Peyer's patch (tissue), 4 donors: ENCODE measurements at regions not wholly inside any gene's neighbourhood (a gene's known extent, or its start where the extent isn't known, plus 50 kb on each side); places are given as distances from the start of the nearest gene placed in this dataset.

Experiments
- DNase-seq, 3 donors: peaks; one replicate each; pipeline ENCODE4 v3.0.0-alpha.2; 2017 to 2019
- H3K27ac ChIP-seq, 4 donors: fragments of 200-600 bp; sonication (generic); one replicate each; pipeline ENCODE4 v1.5.1; 2016 to 2019
- H3K27me3 ChIP-seq, 2 donors: fragments of 200-600 bp; sonication (generic); one replicate each; pipeline ENCODE4 v1.5.1; 2019
- H3K36me3 ChIP-seq, 3 donors: fragments of 200-600 bp; sonication (generic); one replicate each; pipeline ENCODE4 v1.5.1; 2016 to 2019
- H3K4me1 ChIP-seq, 4 donors: fragments of 200-600 bp; sonication (generic); one replicate each; pipeline ENCODE4 v1.5.1; 2016 to 2019
- H3K4me3 ChIP-seq, 4 donors: fragments of 200-600 bp; sonication (generic); 1 replicate in 3 of 4; 2 replicates in 1 of 4; pipeline ENCODE4 v1.5.1; 2016 to 2019; ENCODE audit warnings: mild to moderate bottlenecking in 1 of 4
- H3K9me3 ChIP-seq, 4 donors: fragments of 200-600 bp; sonication (generic); one replicate each; pipeline ENCODE4 v1.5.1; 2016 to 2019; ENCODE audit warnings: mild to moderate bottlenecking in 1 of 4
- POLR2A ChIP-seq, 2 donors: fragments of 450-650 bp; IDR thresholded peaks; one replicate each; pipeline ENCODE4 v1.5.1; 2017; ENCODE audit warnings: antibody characterized with exemption in 2 of 2, mild to moderate bottlenecking in 2 of 2, moderate library complexity in 2 of 2
- TF ChIP-seq, protein P1 (sequence below), 6 experiments: fragments of 450-650 bp in 4 of 6; fragments of 200-600 bp in 2 of 6; sonication (generic) in 1 of 6; IDR thresholded peaks; one replicate each; pipeline ENCODE4 v1.5.1; 2017 to 2019; ENCODE audit warnings: antibody characterized with exemption in 6 of 6, mild to moderate bottlenecking in 3 of 6, moderate library complexity in 1 of 6

- Histone ChIP-seq H3K4me3 (no peak overlapping the region), H3K27ac (no peak overlapping the region), H3K9me3 (no peaks in the 10 kb centered on the region), H3K4me1 (no peaks in the 10 kb centered on the region), H3K27me3 (no peaks in the 10 kb centered on the region), H3K36me3 (no peaks in the 10 kb centered on the region)
- TF ChIP-seq, protein P1, sequence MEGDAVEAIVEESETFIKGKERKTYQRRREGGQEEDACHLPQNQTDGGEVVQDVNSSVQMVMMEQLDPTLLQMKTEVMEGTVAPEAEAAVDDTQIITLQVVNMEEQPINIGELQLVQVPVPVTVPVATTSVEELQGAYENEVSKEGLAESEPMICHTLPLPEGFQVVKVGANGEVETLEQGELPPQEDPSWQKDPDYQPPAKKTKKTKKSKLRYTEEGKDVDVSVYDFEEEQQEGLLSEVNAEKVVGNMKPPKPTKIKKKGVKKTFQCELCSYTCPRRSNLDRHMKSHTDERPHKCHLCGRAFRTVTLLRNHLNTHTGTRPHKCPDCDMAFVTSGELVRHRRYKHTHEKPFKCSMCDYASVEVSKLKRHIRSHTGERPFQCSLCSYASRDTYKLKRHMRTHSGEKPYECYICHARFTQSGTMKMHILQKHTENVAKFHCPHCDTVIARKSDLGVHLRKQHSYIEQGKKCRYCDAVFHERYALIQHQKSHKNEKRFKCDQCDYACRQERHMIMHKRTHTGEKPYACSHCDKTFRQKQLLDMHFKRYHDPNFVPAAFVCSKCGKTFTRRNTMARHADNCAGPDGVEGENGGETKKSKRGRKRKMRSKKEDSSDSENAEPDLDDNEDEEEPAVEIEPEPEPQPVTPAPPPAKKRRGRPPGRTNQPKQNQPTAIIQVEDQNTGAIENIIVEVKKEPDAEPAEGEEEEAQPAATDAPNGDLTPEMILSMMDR (IDR thresholded peaks at IDR 0.05) = no peak
- no peak for TF ChIP-seq POLR2A (IDR thresholded peaks at IDR 0.05)
- no peak for DNase-seq
Observed at GRCh38 chr22:47858773-47859306, 1096.4 kb downstream of the TBC1D22A start.

DNA sequence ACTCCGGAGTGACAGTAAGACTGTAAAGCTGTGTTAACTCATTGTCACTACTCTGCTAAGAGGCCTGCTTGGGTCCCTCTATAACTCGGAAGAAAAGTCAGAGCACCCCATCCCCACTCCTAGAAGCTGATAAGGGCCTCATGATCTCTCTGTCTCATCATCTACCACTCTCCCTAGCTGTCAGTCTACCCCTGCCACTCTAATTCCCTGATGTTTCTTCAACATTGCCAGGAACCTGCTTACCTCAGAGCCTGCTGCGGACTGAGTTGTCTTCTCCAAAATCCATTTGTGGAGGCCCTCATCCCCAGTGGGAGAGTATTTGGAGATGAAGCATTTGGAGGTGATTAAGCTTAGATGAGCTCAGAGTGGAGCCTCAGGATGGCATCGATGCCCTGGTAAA, 1092.2 kb downstream of the TBC1D22A start:
- DNase-seq = no peak
- Histone ChIP-seq H3K4me3 (no peak overlapping the region), H3K9me3 (no peaks in the 10 kb centered on the region), H3K27me3 (no peaks in the 10 kb centered on the region), H3K4me1 (no peaks in the 10 kb centered on the region), H3K27ac (no peak overlapping the region), H3K36me3 (no peaks in the 10 kb centered on the region)
- no peak for TF ChIP-seq POLR2A (IDR thresholded peaks at IDR 0.05)

DNA sequence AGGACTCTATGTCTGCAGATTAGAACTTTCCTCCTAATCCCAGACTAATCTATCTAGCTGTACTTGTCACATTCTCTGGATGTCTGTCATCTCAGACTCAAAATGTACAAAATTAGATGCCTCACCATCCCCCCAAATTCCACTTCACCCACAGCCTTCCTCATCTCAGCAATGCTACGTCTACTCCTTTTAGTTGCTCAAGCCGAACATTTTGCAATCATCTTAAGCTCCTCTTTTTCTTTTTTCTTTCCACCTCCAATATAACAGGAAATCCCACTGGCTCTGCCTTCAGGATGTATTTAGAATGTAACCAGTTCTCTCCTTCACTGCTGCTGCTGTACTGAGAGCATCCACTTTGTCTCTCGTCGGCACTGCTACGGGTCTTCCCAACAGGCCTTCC, 1091.8 kb downstream of the TBC1D22A start:
- Histone ChIP-seq H3K27ac (no peak overlapping the region), H3K4me1 (no peaks in the 10 kb centered on the region), H3K27me3 (no peaks in the 10 kb centered on the region), H3K4me3 (no peak overlapping the region), H3K36me3 (no peaks in the 10 kb centered on the region), H3K9me3 (no peaks in the 10 kb centered on the region)
- TF ChIP-seq, protein P1 (IDR thresholded peaks at IDR 0.05) = no peak
- no peak for TF ChIP-seq POLR2A (IDR thresholded peaks at IDR 0.05)
- DNase-seq = no peak

DNA sequence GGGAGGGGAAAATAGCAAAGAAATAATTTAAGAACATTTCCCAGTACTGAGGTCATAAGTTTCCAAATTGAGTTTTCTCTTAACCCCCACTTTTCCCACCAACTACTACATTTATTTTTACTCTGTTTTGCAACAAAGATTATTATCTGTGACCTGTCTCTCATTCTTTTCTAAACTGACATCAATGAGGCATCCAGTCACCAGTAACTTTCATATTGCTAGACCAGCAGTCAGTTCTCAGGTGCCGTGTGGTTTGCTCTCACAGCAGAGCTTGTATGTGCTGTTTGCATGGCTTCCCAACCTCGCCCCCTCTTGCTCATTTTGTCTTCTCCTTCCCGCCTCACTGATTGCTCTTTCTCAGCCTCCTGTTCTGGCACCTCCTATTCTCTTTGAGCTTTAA, 1091.3 kb downstream of the TBC1D22A start:
- Histone ChIP-seq H3K36me3 (no peaks in the 10 kb centered on the region), H3K4me1 (no peaks in the 10 kb centered on the region), H3K4me3 (no peak overlapping the region), H3K27me3 (no peaks in the 10 kb centered on the region), H3K9me3 (no peaks in the 10 kb centered on the region), H3K27ac (no peak overlapping the region)
- DNase-seq = no peak
- TF ChIP-seq POLR2A (IDR thresholded peaks at IDR 0.05) = no peak
- TF ChIP-seq, protein P1 (IDR thresholded peaks at IDR 0.05) = no peak

- H3K9me3 ChIP-seq = no peaks in the 10 kb centered on the region
- H3K27me3 ChIP-seq = no peaks in the 10 kb centered on the region
- H3K27ac ChIP-seq = no peak overlapping the region
- no peak for DNase-seq
- no peak overlapping the region for H3K4me3 ChIP-seq
- TF ChIP-seq POLR2A (IDR thresholded peaks at IDR 0.05) = no peak
- TF ChIP-seq, protein P1 (IDR thresholded peaks at IDR 0.05) = no peak
- no peaks in the 10 kb centered on the region for H3K4me1 ChIP-seq
- H3K36me3 ChIP-seq = no peaks in the 10 kb centered on the region
Observed at GRCh38 chr22:47851586-47851985, 1089.1 kb downstream of the TBC1D22A start.

- TF ChIP-seq, protein P1 (IDR thresholded peaks at IDR 0.05) = no peak
- TF ChIP-seq POLR2A (IDR thresholded peaks at IDR 0.05) = no peak
- Histone ChIP-seq H3K4me3 (no peak overlapping the region), H3K36me3 (no peaks in the 10 kb centered on the region), H3K4me1 (no peaks in the 10 kb centered on the region), H3K9me3 (no peaks in the 10 kb centered on the region), H3K27ac (no peak overlapping the region), H3K27me3 (no peaks in the 10 kb centered on the region)
- no peak for DNase-seq
Observed at GRCh38 chr22:47850644-47851151, 1088.2 kb downstream of the TBC1D22A start.
